ENCODE measurements at regions not wholly inside any gene's neighbourhood (a gene's known extent, or its start where the extent isn't known, plus 50 kb on each side); places are given as distances from the start of the nearest gene placed in this dataset.

- Histone ChIP-seq H3K9ac (ENCODE audit: low read length) (no peak overlapping the region), H3K27ac (ENCODE audit: low read length) (no peak overlapping the region), H3K36me3 (ENCODE audit: insufficient read depth, low read length) (no peaks in the 10 kb centered on the region), H3K9me3 (ENCODE audit: low read length) (no peaks in the 10 kb centered on the region), H3K27me3 (ENCODE audit: insufficient read depth, low read depth, low read length) (no peaks in the 10 kb centered on the region), H3K79me2 (replicated peaks; ENCODE audit: insufficient read depth, low read length) (no peaks in the 10 kb centered on the region), H4K20me1 (ENCODE audit: insufficient read depth) (no peaks in the 10 kb centered on the region), H3K4me3 (ENCODE audit: low read length) (no peak overlapping the region), H2AFZ (ENCODE audit: low read depth, low read length) (no peak overlapping the region), H3F3A (ENCODE audit: insufficient read depth, low read length, poor library complexity, severe bottlenecking) (no peaks in the 10 kb centered on the region), H3K9me2 (ENCODE audit: insufficient read depth, low read length) (no peaks in the 10 kb centered on the region), H3K4me2 (ENCODE audit: low read length) (no peak overlapping the region)
- TF ChIP-seq TAF1 (IDR thresholded peaks at IDR 0.05; ENCODE audit: low read depth) (no peak), RAD21 (conservative IDR thresholded peaks at IDR 0.05) (no peak), POLR2AphosphoS5 (IDR thresholded peaks at IDR 0.05) (no peak), REST (IDR thresholded peaks at IDR 0.05; ENCODE audit: borderline replicate concordance) (no peak), SMC3 (conservative IDR thresholded peaks at IDR 0.05; ENCODE audit: poor library complexity) (no peak), MXI1 (conservative IDR thresholded peaks at IDR 0.05; ENCODE audit: poor library complexity, severe bottlenecking) (no peak), EZH2 (IDR thresholded peaks at IDR 0.05; ENCODE audit: borderline replicate concordance, insufficient read depth, low read length, poor library complexity, severe bottlenecking) (no peak), EP300 (conservative IDR thresholded peaks at IDR 0.05; ENCODE audit: poor library complexity, severe bottlenecking) (no peak)
- TF ChIP-seq, protein P1, sequence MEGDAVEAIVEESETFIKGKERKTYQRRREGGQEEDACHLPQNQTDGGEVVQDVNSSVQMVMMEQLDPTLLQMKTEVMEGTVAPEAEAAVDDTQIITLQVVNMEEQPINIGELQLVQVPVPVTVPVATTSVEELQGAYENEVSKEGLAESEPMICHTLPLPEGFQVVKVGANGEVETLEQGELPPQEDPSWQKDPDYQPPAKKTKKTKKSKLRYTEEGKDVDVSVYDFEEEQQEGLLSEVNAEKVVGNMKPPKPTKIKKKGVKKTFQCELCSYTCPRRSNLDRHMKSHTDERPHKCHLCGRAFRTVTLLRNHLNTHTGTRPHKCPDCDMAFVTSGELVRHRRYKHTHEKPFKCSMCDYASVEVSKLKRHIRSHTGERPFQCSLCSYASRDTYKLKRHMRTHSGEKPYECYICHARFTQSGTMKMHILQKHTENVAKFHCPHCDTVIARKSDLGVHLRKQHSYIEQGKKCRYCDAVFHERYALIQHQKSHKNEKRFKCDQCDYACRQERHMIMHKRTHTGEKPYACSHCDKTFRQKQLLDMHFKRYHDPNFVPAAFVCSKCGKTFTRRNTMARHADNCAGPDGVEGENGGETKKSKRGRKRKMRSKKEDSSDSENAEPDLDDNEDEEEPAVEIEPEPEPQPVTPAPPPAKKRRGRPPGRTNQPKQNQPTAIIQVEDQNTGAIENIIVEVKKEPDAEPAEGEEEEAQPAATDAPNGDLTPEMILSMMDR (IDR thresholded peaks at IDR 0.05; ENCODE audit: poor library complexity, severe bottlenecking): no peak
Measured at GRCh38 chr3:59262076-59262498, 212.3 kb upstream of the CFAP20DC start.

DNA sequence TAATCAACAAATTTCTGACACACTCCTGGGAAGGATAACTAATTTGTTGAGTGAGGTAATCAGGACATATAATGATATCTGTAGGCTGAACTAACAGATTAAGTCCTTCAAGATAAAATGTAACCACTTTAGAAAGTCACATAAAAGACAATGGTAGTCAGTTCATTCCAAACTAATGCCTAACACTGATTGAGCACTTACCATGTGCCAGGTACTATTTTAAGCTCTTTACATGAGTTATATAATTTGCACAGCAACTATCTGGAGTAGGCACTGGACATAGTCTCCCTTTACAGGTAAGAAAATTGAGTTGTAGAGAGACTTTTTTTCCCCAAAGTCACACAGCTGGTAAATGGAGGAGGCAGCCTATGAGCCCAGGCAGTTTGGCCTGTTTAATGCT lies 211.2 kb upstream of the CFAP20DC start:
- TF ChIP-seq, protein P1 (IDR thresholded peaks at IDR 0.05; ENCODE audit: poor library complexity, severe bottlenecking): no peak
- no peak for TF ChIP-seq REST (IDR thresholded peaks at IDR 0.05; ENCODE audit: borderline replicate concordance)
- no peak for TF ChIP-seq POLR2AphosphoS5 (IDR thresholded peaks at IDR 0.05)
- no peak for TF ChIP-seq RAD21 (conservative IDR thresholded peaks at IDR 0.05)
- no peak for TF ChIP-seq MXI1 (conservative IDR thresholded peaks at IDR 0.05; ENCODE audit: poor library complexity, severe bottlenecking)
- TF ChIP-seq TAF1 (IDR thresholded peaks at IDR 0.05; ENCODE audit: low read depth): no peak
- TF ChIP-seq EP300 (conservative IDR thresholded peaks at IDR 0.05; ENCODE audit: poor library complexity, severe bottlenecking): no peak
- no peak for TF ChIP-seq EZH2 (IDR thresholded peaks at IDR 0.05; ENCODE audit: borderline replicate concordance, insufficient read depth, low read length, poor library complexity, severe bottlenecking)
- TF ChIP-seq SMC3 (conservative IDR thresholded peaks at IDR 0.05; ENCODE audit: poor library complexity): no peak
- no peaks in the 10 kb centered on the region for H3F3A ChIP-seq (ENCODE audit: insufficient read depth, low read length, poor library complexity, severe bottlenecking)
- H3K27me3 ChIP-seq (ENCODE audit: insufficient read depth, low read depth, low read length): no peaks in the 10 kb centered on the region
- H3K9me3 ChIP-seq (ENCODE audit: low read length): no peaks in the 10 kb centered on the region
- no peak overlapping the region for H3K27ac ChIP-seq (ENCODE audit: low read length)
- H4K20me1 ChIP-seq (ENCODE audit: insufficient read depth): no peaks in the 10 kb centered on the region
- H3K36me3 ChIP-seq (ENCODE audit: insufficient read depth, low read length): no peaks in the 10 kb centered on the region
- H2AFZ ChIP-seq (ENCODE audit: low read depth, low read length): no peak overlapping the region
- no peaks in the 10 kb centered on the region for H3K79me2 ChIP-seq (replicated peaks; ENCODE audit: insufficient read depth, low read length)
- H3K9me2 ChIP-seq (ENCODE audit: insufficient read depth, low read length): no peaks in the 10 kb centered on the region
- no peak overlapping the region for H3K4me3 ChIP-seq (ENCODE audit: low read length)
- H3K4me2 ChIP-seq (ENCODE audit: low read length): no peak overlapping the region
- no peak overlapping the region for H3K9ac ChIP-seq (ENCODE audit: low read length)

Measured in neural cell (in vitro differentiated cells).